Neural progenitor cell (in vitro differentiated cells): ENCODE measurements at regions not wholly inside any gene's neighbourhood (a gene's known extent, or its start where the extent isn't known, plus 50 kb on each side); places are given as distances from the start of the nearest gene placed in this dataset.

Experiments
- CTCF ChIP-seq: fragments of 200-600 bp; sonication (generic); IDR thresholded peaks from 2 replicates; pipeline ENCODE4 v1.5.1; 2017; ENCODE audit warnings: antibody characterized with exemption, mild to moderate bottlenecking
- EZH2 ChIP-seq: fragments of 200-600 bp; sonication (generic); IDR thresholded peaks from 2 replicates; pipeline ENCODE4 v1.6.1; 2017; ENCODE audit warnings: antibody characterized with exemption, mild to moderate bottlenecking, moderate library complexity
- EZH2phosphoT487 ChIP-seq: fragments of 200-600 bp; sonication (generic); IDR thresholded peaks from 2 replicates; pipeline ENCODE4 v1.6.1; 2017; ENCODE audit warnings: antibody characterized with exemption

GRCh38 chr10:33529234-33529633 lies 194.8 kb upstream of the NRP1 start:
- TF ChIP-seq CTCF (no peak), EZH2phosphoT487 (no peak), EZH2 (no peak)
